MCF 10A (cell line): ENCODE measurements at regions not wholly inside any gene's neighbourhood (a gene's known extent, or its start where the extent isn't known, plus 50 kb on each side); places are given as distances from the start of the nearest gene placed in this dataset.
"Not testable (repeated sequence)": the region's sequence is repeated elsewhere in the genome, so short reads cannot be mapped to it uniquely, and the experiment has no call there.

ENCODE experiments used
- BruUV-seq: library from RNA; stranded (reverse); fragments of 400-500 nt; replicated peaks from 2 replicates; lab custom pipeline; 2021; lab: Mats Ljungman, UMichigan
- CTCF ChIA-PET: fragments of 300-600 bp; sonication (Branson Sonifier 250); formaldehyde crosslinking; extraction: SDS; loops from one replicate; lab custom pipeline; 2021; ENCODE audit warnings: antibody characterized with exemption, inconsistent platforms; lab: Yijun Ruan, JAX
- POLR2A ChIA-PET: fragments of 300-600, 350-650 bp; sonication (Branson Sonifier 250); formaldehyde crosslinking; extraction: SDS; loops from one replicate; lab custom pipeline; 2020; ENCODE audit warnings: antibody characterized with exemption, inconsistent platforms; lab: Yijun Ruan, JAX
- DNase-seq: peaks from one replicate; pipeline ENCODE4 v3.0.0-alpha.2; 2018; ENCODE audit not compliant: unreplicated experiment
- H3K27ac Mint-ChIP-seq: one replicate; pipeline ENCODE4 v1.8.0; 2022; ENCODE audit warnings: mild to moderate bottlenecking, low read depth, mixed read lengths; ENCODE audit not compliant: unreplicated experiment
- H3K27me3 Mint-ChIP-seq: one replicate; pipeline ENCODE4 v1.8.0; 2022; ENCODE audit warnings: mixed read lengths; ENCODE audit not compliant: insufficient read depth, unreplicated experiment
- H3K36me3 Mint-ChIP-seq: one replicate; pipeline ENCODE4 v1.8.0; 2022; ENCODE audit warnings: mild to moderate bottlenecking, moderate library complexity, mixed read lengths; ENCODE audit not compliant: insufficient read depth, unreplicated experiment
- H3K4me1 Mint-ChIP-seq: one replicate; pipeline ENCODE4 v1.8.0; 2022; ENCODE audit warnings: mixed read lengths; ENCODE audit not compliant: insufficient read depth, unreplicated experiment
- H3K4me3 Mint-ChIP-seq: one replicate; pipeline ENCODE4 v1.8.0; 2022; ENCODE audit warnings: mild to moderate bottlenecking, moderate library complexity, mixed read lengths; ENCODE audit not compliant: unreplicated experiment
- H3K9me3 Mint-ChIP-seq: one replicate; pipeline ENCODE4 v1.8.0; 2022; ENCODE audit warnings: mixed read lengths; ENCODE audit not compliant: unreplicated experiment
- CTCF ChIP-seq: fragments of 200-600 bp; IDR thresholded peaks from one replicate; pipeline ENCODE4 v1.8.0; 2022; ENCODE audit warnings: antibody characterized with exemption, mild to moderate bottlenecking; ENCODE audit not compliant: unreplicated experiment
- intact Hi-C: fragments of 100-400 bp; cut with micrococcal nuclease; formaldehyde crosslinking; loops from 2 replicates; pipeline ENCODE4 v1.14.1; 2022

GRCh38 chr5:155150012-155150411, 136.5 kb downstream of the KIF4B start:
- no peaks in the 10 kb centered on the region for H3K27me3 Mint-ChIP-seq
- ChIA-PET POLR2A (no interaction called here), CTCF (interaction anchor here (0.9 to 1.4 kb wide), 2 partner anchors 111 to 1982 kb away, joined by 3 read pairs; no protein-coding TSS in a partner anchor)
- intact Hi-C loops = no loop called here
- H3K4me3 Mint-ChIP-seq = no peak overlapping the region
- no peak for TF ChIP-seq CTCF
- H3K9me3 Mint-ChIP-seq = no peaks in the 10 kb centered on the region
- BruUV-seq = no TSS peak
- peak; percentile 18 for DNase-seq
- H3K4me1 Mint-ChIP-seq = no peaks in the 10 kb centered on the region
- no peak overlapping the region for H3K27ac Mint-ChIP-seq
- no peaks in the 10 kb centered on the region for H3K36me3 Mint-ChIP-seq

GRCh38 chr5:155154973-155155372, 141.4 kb downstream of the KIF4B start:
- intact Hi-C loops = no loop called here
- ChIA-PET POLR2A (no interaction called here), CTCF (interaction anchor here (0.6 to 1.5 kb wide), 5 partner anchors 11 to 473 kb away, joined by 3 to 10 read pairs (median 3); no protein-coding TSS in a partner anchor)
- Mint-ChIP-seq H3K9me3 (no peaks in the 10 kb centered on the region), H3K27me3 (no peaks in the 10 kb centered on the region), H3K27ac (no peak overlapping the region), H3K36me3 (no peaks in the 10 kb centered on the region), H3K4me1 (no peaks in the 10 kb centered on the region), H3K4me3 (no peak overlapping the region)
- no TSS peak for BruUV-seq
- no peak for DNase-seq
- TF ChIP-seq CTCF = no peak

DNA sequence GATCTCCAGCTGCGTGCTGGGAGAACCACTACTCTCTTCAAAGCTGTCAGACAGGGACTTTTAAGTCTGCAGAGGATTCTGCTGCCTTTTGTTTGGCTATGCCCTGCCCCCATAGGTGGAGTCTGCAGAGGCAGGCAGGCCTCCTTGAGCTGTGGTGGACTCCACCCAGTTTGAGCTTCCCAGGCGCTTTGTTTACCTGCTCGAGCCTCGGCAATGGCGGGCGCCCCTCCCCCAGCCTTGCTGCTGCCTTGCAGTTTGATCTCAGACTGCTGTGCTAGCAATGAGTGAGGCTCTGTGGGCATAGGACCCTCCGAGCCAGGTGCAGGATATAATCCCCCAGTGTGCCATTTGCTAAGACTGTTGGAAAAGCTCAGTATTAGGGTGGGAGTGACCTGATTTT, 149.5 kb downstream of the KIF4B start:
- intact Hi-C loops, H3K36me3 Mint-ChIP-seq, H3K4me3 Mint-ChIP-seq, BruUV-seq, H3K27ac Mint-ChIP-seq, H3K4me1 Mint-ChIP-seq, H3K27me3 Mint-ChIP-seq, DNase-seq, H3K9me3 Mint-ChIP-seq, POLR2A ChIA-PET: not testable (repeated sequence)
- CTCF ChIA-PET = interaction anchor here (0.7 to 1.4 kb wide), 2 partner anchors 20 to 24 kb away, joined by 3 to 6 read pairs; no protein-coding TSS in a partner anchor

- no peak overlapping the region for H3K4me3 Mint-ChIP-seq
- intact Hi-C loops = no loop called here
- no peak for TF ChIP-seq CTCF
- peaks cover 7% of the 10 kb centered on the region for H3K9me3 Mint-ChIP-seq
- POLR2A ChIA-PET = no interaction called here
- H3K36me3 Mint-ChIP-seq = no peaks in the 10 kb centered on the region
- no peak overlapping the region for H3K27ac Mint-ChIP-seq
- H3K4me1 Mint-ChIP-seq = no peaks in the 10 kb centered on the region
- DNase-seq = no peak
- no peaks in the 10 kb centered on the region for H3K27me3 Mint-ChIP-seq
- BruUV-seq = no TSS peak
- CTCF ChIA-PET = no interaction called here
These were observed 154.2 kb downstream of the KIF4B start for GRCh38 chr5:155167736-155168135.
